HUES64 (cell line): ENCODE measurements at regions not wholly inside any gene's neighbourhood (a gene's known extent, or its start where the extent isn't known, plus 50 kb on each side); places are given as distances from the start of the nearest gene placed in this dataset.
"Not testable (repeated sequence)": the region's sequence is repeated elsewhere in the genome, so short reads cannot be mapped to it uniquely, and the experiment has no call there.

Source experiments
- H3K27ac ChIP-seq: 2 replicates; pipeline ENCODE4 v1.7.0; 2013; ENCODE audit warnings: low read depth, low read length, inconsistent platforms
- H3K27me3 ChIP-seq: 2 replicates; pipeline ENCODE4 v1.6.1; 2013; ENCODE audit warnings: mild to moderate bottlenecking, low read length; ENCODE audit not compliant: insufficient read depth
- H3K36me3 ChIP-seq: 2 replicates; pipeline ENCODE4 v1.6.1; 2013; ENCODE audit warnings: mild to moderate bottlenecking, low read length; ENCODE audit not compliant: insufficient read depth
- H3K4me1 ChIP-seq: 2 replicates; pipeline ENCODE4 v1.6.1; 2013; ENCODE audit warnings: mild to moderate bottlenecking, low read length, moderate library complexity; ENCODE audit not compliant: insufficient read depth
- H3K4me3 ChIP-seq: 2 replicates; pipeline ENCODE4 v1.5.1; 2013; ENCODE audit warnings: mild to moderate bottlenecking, low read length, moderate library complexity
- H3K9ac ChIP-seq: 2 replicates; pipeline ENCODE4 v1.6.1; 2013; ENCODE audit warnings: mild to moderate bottlenecking, low read depth, low read length
- H3K9me3 ChIP-seq: 2 replicates; pipeline ENCODE4 v1.6.1; 2013; ENCODE audit warnings: low read depth, low read length; ENCODE audit not compliant: insufficient read depth
- WGBS: fragments of 150-250, 120-280 bp; methylation state at CpG from one replicate; pipeline ENCODE4 v1.1.7; 2013; ENCODE audit warnings: missing lambda C conversion rate; 5-methylcytosine and 5-hydroxymethylcytosine counted together

- H3K27me3 ChIP-seq, result no peaks in the 10 kb centered on the region
- no peak overlapping the region for H3K4me3 ChIP-seq
- H3K36me3 ChIP-seq, result no peaks in the 10 kb centered on the region
- no peaks in the 10 kb centered on the region for H3K4me1 ChIP-seq
- H3K9me3 ChIP-seq, result peaks cover 7% of the 10 kb centered on the region; the same call in 1 of the 2 replicates
- H3K9ac ChIP-seq, result no peak overlapping the region
- 90% methylated on average over 3 of the region's 3 CpGs for WGBS
- H3K27ac ChIP-seq, result no peak overlapping the region
These were observed 59.8 kb upstream of the RBM19 start for GRCh38 chr12:114025935-114026334.

GRCh38 chr12:114022081-114022480, 56.0 kb upstream of the RBM19 start:
- H3K4me1 ChIP-seq, H3K9ac ChIP-seq, H3K27ac ChIP-seq, H3K4me3 ChIP-seq, H3K36me3 ChIP-seq, H3K9me3 ChIP-seq, H3K27me3 ChIP-seq: not testable (repeated sequence)
- WGBS, result 80% methylated on average over 5 of the region's 5 CpGs

- no CpG with 5 or more reads among the region's 1 CpG for WGBS
- H3K9me3 ChIP-seq, result no peaks in the 10 kb centered on the region
- no peaks in the 10 kb centered on the region for H3K4me1 ChIP-seq
- H3K4me3 ChIP-seq, result no peak overlapping the region
- H3K27me3 ChIP-seq, result peaks cover 4% of the 10 kb centered on the region; the same call in 1 of the 2 replicates
- H3K36me3 ChIP-seq, result no peaks in the 10 kb centered on the region
- no peak overlapping the region for H3K27ac ChIP-seq
- H3K9ac ChIP-seq, result no peak overlapping the region
These were observed 52.5 kb upstream of the RBM19 start for GRCh38 chr12:114018669-114019068.
